Right cardiac atrium (tissue), 5 donors: ENCODE measurements at regions not wholly inside any gene's neighbourhood (a gene's known extent, or its start where the extent isn't known, plus 50 kb on each side); places are given as distances from the start of the nearest gene placed in this dataset.
"Not testable (repeated sequence)": the region's sequence is repeated elsewhere in the genome, so short reads cannot be mapped to it uniquely, and the experiment has no call there.

Experiments used
- ATAC-seq, 2 donors: fragments of 200-7000 bp; cut with Tn5 transposase; one replicate each; pipeline versions ENCODE4 v1.8.0 to v1.9.1; 2020; ENCODE audit warnings: moderate library complexity in 2 of 2, mild to moderate bottlenecking in 1 of 2
- DNase-seq, 3 donors: peaks; one replicate each; pipeline ENCODE4 v3.0.0-alpha.2; 2020
- H3K27ac ChIP-seq: one replicate; pipeline ENCODE4 v1.5.1; 2013; ENCODE audit warnings: mild to moderate bottlenecking, low read length, control low read depth, moderate library complexity
- H3K27me3 ChIP-seq: one replicate; pipeline ENCODE4 v1.6.1; 2013; ENCODE audit not compliant: control insufficient read depth, insufficient read depth
- H3K4me1 ChIP-seq: one replicate; pipeline ENCODE4 v1.6.1; 2013; ENCODE audit warnings: low read length; ENCODE audit not compliant: control insufficient read depth, insufficient read depth
- H3K4me3 ChIP-seq: one replicate; pipeline ENCODE4 v1.5.1; 2013; ENCODE audit warnings: low read length, control low read depth
- H3K9me3 ChIP-seq: one replicate; pipeline ENCODE4 v1.6.1; 2013; ENCODE audit warnings: low read length; ENCODE audit not compliant: control insufficient read depth
- WGBS: extraction: QIAGEN DNeasy Blood & Tissue Kit; methylation state at CpG from one replicate; pipeline ENCODE4 v1.1.7; 2013; 5-methylcytosine and 5-hydroxymethylcytosine counted together
- intact Hi-C, 4 donors: fragments of 100-400 bp; cut with DNase I; formaldehyde crosslinking; loops; one replicate each; pipeline versions ENCODE4 v1.11.0 to v1.14.0; 2022 to 2023
- donor health status: healthy with polysubstance abuse.
- donor health status: DM: no; HTN: yes; CAD: no.
- donor health status: DM: no; HTN: no; CAD: no.
- donor health status: DM: no; HTN: yes; CAD: no; lungs with severe emphysema.
- donor health status: DM: yes; HTN: yes; CAD: no.

DNA sequence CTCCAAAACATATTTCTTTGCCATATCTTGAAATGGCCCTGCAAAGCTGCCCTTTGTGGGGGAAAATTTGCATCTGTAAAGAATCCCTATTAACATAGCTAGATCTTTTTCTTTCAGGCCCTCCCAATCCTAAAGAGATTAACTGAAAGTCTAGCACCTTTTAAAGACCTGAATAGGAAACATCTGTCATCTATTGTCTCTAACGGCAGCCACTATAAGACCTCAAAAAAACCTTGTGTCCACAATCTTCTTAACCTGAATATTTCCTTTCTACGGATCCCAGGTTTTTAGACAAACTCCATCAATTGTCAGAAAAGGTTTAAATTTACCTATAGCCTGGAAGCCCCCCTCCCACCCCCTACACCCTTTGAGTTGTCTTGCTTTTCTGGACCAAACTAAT lies 241.3 kb downstream of the NPR3 start:
- H3K4me1 ChIP-seq = not testable (repeated sequence)

DNA sequence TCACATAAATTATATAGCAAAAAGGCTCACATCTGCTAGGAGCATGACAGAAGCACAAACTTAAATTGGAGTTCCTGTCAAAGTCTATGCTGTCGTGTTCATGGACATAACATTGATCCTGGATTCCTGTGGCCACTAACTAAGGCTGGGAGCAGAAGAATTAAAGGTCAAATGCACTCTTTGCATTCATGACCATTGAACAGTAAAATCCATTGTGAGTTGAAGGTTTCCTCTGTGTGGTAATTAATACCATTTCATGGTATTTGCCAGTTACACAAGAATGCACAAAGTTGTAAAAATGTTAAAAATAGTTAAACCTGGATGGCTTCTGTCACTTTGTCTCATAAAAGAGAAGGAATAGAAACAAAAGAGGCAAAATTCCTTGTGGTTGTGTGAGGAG lies 242.6 kb downstream of the NPR3 start:
- Histone ChIP-seq H3K27ac (no peak overlapping the region), H3K27me3 (no peaks in the 10 kb centered on the region), H3K9me3 (no peaks in the 10 kb centered on the region), H3K4me3 (no peak overlapping the region), H3K4me1 (no peaks in the 10 kb centered on the region)
- intact Hi-C loops = no loop called here
- no peak for ATAC-seq
- WGBS = 77% methylated on average over 1 of the region's 1 CpG
- no peak for DNase-seq

More for the DNA sequence above, 241.3 kb downstream of the NPR3 start:
- DNase-seq, H3K27ac ChIP-seq, intact Hi-C loops, H3K27me3 ChIP-seq, ATAC-seq, H3K9me3 ChIP-seq, H3K4me3 ChIP-seq: not testable (repeated sequence)
- 73% methylated on average over 2 of the region's 2 CpGs for WGBS

DNA sequence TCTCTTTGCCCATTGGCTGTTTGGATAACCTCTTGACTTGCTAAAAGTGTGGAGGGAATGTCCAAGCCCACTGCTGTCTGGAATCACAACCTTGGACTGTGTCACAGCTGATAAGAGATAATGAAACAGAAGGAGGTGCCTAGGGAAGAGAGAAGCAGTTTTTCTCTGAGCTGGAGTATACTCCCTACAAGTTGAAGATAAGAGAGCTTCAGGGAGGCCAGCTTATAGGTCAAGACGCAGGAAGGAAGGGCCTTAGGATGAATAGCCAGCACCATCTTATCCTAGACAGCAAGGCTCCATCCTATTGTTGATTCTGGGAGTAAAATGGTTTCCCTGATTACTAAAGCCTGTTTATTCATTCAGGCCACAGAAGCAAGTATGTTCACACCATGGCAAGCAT lies 244.7 kb downstream of the NPR3 start:
- H3K4me1 ChIP-seq = no peaks in the 10 kb centered on the region
- H3K27me3 ChIP-seq = no peaks in the 10 kb centered on the region
- DNase-seq = no peak
- no peaks in the 10 kb centered on the region for H3K9me3 ChIP-seq
- no peak overlapping the region for H3K4me3 ChIP-seq
- ATAC-seq = peak; percentile 90 to 96
- WGBS = 17% methylated on average over 1 of the region's 1 CpG
- intact Hi-C loops = no loop called here
- H3K27ac ChIP-seq = no peak overlapping the region

DNA sequence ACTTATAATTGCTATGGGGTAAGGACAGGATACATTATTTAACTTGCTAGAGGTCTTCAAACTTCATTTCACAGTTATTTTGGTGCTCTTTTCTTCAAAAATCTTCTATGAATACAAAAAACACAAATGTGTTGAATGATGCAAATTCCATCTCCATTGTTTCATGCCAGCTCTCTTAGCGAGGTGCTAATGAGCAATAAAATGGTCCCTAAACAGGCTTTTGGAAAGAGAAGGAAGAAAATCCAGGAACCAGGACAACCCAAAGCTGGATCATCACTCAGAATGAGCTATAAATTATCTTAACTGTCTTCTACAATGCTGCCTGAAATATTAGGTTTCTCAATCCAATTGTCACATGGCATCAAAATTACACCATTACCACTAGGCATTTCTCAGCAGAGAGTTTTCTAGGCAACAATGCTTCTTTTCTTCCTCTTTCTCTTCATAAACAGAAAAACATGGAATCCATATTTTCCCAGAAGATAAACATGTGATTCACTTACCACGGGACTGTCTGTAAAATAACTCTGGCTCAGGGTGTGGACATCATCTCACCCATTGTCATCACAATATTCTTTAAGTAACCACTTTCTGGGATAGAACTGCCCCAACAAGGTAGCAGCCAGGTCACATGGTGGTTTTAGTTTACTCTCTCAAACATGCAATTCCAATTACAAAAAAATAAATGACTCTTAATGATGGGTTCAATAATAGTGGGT lies 249.4 kb downstream of the NPR3 start:
- ATAC-seq (no peak), DNase-seq (no peak)
- peaks cover 4% of the 10 kb centered on the region for H3K9me3 ChIP-seq
- intact Hi-C loops = no loop called here
- no peak overlapping the region for H3K4me3 ChIP-seq
- no peak overlapping the region for H3K27ac ChIP-seq
- H3K4me1 ChIP-seq = no peaks in the 10 kb centered on the region
- 48% methylated on average over 2 of the region's 2 CpGs for WGBS
- no peaks in the 10 kb centered on the region for H3K27me3 ChIP-seq

DNA sequence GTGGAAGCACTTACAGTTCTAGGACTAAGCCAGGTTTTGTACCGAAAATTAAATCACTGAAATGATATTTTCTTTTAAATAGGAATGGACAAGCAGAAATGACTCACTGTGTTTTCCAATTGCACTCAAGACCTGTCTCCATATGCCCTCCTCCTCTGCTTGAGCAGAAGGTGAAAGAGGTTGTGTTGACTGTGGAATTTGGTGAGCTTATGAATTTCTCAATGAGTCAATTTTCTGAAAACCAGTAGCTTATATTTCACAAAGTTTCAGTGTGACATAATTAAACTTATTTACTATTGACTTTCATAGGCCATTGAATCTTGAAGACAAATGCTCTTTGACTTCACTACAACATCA lies 249.9 kb downstream of the NPR3 start:
- intact Hi-C loops = no loop called here
- no peak for DNase-seq
- 75% methylated on average over 1 of the region's 1 CpG for WGBS
- H3K4me1 ChIP-seq = no peaks in the 10 kb centered on the region
- H3K4me3 ChIP-seq = no peak overlapping the region
- no peak for ATAC-seq
- no peaks in the 10 kb centered on the region for H3K27me3 ChIP-seq
- peaks cover 4% of the 10 kb centered on the region for H3K9me3 ChIP-seq
- no peak overlapping the region for H3K27ac ChIP-seq

DNA sequence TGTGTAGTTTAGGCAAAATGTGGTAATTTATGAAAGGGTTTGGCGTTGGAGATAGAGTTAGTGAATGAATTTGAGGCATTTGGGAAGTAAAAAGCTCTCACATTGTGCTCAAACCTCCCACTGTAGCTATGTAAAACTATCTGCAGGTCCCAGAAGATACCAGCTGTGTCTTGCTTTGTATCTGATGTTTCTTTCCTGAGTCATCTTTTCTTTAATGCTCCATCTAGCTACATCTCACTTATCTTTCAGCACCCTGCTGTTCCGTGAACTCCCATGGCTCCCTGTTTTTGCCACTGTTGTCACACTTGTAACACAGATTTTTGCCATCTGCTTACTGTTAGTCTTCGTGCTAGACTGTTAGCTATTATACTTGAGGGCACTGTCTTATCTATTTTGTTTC lies 253.1 kb downstream of the NPR3 start:
- Histone ChIP-seq H3K9me3 (peaks cover 4% of the 10 kb centered on the region), H3K27me3 (no peaks in the 10 kb centered on the region), H3K27ac (no peak overlapping the region), H3K4me1 (no peaks in the 10 kb centered on the region), H3K4me3 (no peak overlapping the region)
- intact Hi-C loops = no loop called here
- DNase-seq (no peak), ATAC-seq (no peak)
- WGBS = 37% methylated on average over 3 of the region's 3 CpGs

DNA sequence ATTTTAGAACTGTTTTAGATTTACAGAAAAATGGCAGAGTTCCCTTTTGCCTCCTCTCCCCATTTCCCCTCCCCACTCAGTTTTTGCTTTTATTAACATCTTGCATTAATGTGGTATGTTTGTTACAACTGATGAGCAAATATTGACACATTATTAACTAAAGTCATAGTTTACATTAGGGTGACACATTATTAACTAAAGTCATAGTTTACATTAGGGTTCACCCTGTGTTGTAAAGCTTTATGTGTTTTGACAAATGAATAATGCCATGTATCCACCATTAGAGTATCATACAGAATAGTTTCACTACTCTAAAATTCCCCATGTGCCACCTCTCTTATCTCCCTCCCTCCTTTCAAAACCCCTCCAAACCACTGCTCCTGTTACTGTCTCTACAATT lies 262.5 kb downstream of the NPR3 start:
- H3K4me1 ChIP-seq = no peaks in the 10 kb centered on the region
- ATAC-seq = no peak
- no peaks in the 10 kb centered on the region for H3K9me3 ChIP-seq
- H3K4me3 ChIP-seq = no peak overlapping the region
- intact Hi-C loops = no loop called here
- no peak overlapping the region for H3K27ac ChIP-seq
- H3K27me3 ChIP-seq = no peaks in the 10 kb centered on the region
- DNase-seq = no peak

DNA sequence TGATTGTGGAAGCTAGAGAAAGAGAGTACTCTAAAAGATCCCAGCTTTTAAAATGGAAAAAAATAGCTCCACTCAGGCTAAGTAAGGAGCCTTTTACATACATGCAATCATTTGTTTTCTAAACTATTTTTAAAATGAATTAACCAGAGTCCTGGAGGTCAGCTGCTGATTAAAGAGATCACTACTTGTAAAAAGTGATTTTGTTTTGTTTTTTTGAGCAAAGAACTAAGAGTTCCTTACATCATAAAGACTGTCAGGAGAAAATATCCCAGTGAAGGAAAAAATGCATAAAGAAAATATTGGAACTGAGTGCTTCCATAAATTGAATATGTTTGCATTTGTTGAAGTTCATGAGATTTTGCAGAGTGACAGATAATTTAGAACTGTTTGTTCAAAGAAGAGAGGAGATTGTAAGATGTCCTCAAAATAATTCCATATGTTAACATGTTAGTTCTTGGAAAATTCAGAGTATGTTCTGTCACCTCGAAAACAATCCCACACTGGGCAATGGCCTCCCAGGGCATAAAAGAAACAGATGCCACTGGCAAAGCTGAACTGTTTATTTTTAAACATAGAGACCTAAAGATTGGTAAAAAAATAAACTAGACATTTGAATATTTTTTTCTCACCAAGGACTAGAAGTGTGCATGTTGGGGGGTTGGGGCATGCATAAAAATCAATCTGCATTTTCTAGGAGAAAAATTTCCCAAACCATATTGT lies 264.7 kb downstream of the NPR3 start:
- Histone ChIP-seq H3K4me1 (no peaks in the 10 kb centered on the region), H3K27me3 (no peaks in the 10 kb centered on the region), H3K27ac (no peak overlapping the region), H3K4me3 (no peak overlapping the region), H3K9me3 (no peaks in the 10 kb centered on the region)
- intact Hi-C loops = no loop called here
- 72% methylated on average over 1 of the region's 1 CpG for WGBS
- ATAC-seq (no peak), DNase-seq (no peak)

DNA sequence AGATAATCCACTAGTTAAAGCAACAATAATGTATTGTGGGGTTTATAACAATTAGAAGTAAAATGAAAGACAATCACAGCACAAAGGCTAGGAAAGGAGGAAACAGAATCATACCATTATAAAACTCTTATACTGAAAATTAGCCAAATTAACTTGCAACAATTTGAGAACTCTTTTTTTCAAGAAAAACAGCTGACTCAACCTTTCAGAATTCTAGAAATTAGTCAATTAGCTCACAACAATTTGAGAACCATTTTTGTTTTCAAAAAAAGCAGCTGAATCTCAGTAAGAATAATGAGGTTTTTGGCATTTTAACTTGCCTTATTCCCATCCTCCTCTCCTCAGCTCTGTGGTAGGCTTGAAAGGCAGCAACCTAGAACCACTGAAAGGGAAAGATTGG lies 269.9 kb downstream of the NPR3 start:
- no peak overlapping the region for H3K4me3 ChIP-seq
- intact Hi-C loops = no loop called here
- ATAC-seq = no peak

DNA sequence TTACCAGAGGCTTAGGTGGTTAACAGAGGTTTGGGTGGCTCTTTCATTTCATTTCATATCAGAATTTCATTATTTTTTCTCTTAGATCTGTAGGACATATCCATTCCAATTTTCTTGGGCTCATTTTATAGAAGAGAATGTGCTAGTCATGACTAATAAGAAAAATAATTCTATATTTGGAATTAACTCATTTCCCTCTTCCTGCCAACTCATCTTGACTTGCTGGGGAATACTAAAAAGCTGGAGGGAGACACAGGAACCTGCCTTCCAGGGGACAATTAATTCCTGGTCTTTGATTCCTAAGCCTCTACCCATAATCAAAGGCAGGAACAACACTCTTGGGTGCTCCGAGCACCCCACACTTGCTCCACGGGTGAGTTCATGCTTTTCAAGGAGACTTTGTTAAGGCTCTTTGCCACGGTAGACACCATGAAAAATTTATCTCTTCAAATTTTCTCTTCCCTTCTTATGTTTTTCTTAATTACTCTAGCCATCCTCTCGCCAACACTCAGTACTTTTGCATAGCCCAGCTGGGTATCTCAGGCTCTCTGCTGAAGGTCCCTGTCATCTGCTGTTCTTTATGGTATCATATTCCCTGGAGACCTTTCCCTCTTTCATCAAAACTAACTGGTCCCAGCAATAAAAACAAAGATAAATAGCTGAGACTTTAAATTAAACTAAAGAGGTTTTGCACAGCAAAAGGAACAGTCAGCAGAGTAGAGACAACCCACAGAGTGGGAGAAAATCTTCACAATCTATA lies 273.9 kb downstream of the NPR3 start:
- DNase-seq = no peak
- Histone ChIP-seq H3K27me3 (no peaks in the 10 kb centered on the region), H3K4me3 (no peak overlapping the region), H3K27ac (no peak overlapping the region), H3K9me3 (peaks cover 4% of the 10 kb centered on the region), H3K4me1 (no peaks in the 10 kb centered on the region)
- WGBS = 72% methylated on average over 4 of the region's 4 CpGs
- intact Hi-C loops = no loop called here
- ATAC-seq = no peak

More for the DNA sequence above, 269.9 kb downstream of the NPR3 start:
- DNase-seq = no peak
- H3K27me3 ChIP-seq = no peaks in the 10 kb centered on the region
- H3K9me3 ChIP-seq = no peaks in the 10 kb centered on the region
- no peak overlapping the region for H3K27ac ChIP-seq
- no peaks in the 10 kb centered on the region for H3K4me1 ChIP-seq

DNA sequence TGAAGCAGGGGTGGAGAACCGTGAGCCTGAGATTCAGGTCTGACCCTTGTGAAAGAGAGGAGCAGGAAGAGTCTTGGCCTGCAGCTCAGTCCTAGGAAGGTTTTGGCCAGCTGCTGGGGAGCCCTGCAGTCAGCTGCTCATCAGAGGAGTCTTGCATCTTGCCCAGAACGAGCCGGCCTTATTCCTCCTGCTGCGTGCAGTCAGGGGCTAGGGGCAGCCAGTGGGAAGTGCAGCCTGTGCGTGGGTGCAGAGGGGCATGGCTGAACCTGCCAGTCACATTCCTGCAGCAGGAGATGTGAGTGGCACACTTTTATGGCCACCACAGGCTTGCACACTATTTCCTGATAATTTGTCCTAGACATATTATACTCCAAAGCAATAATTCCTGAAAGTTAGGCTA lies 278.7 kb downstream of the NPR3 start:
- intact Hi-C loops = no loop called here
- WGBS = 71% methylated on average over 5 of the region's 5 CpGs
- no peak overlapping the region for H3K4me3 ChIP-seq
- no peak overlapping the region for H3K27ac ChIP-seq
- H3K27me3 ChIP-seq = no peaks in the 10 kb centered on the region
- H3K9me3 ChIP-seq = peaks cover 4% of the 10 kb centered on the region
- ATAC-seq (no peak), DNase-seq (no peak)
- no peaks in the 10 kb centered on the region for H3K4me1 ChIP-seq
